AG10803 (cell line): ENCODE measurements at regions not wholly inside any gene's neighbourhood (a gene's known extent, or its start where the extent isn't known, plus 50 kb on each side); places are given as distances from the start of the nearest gene placed in this dataset.

Experiments used
- DNase-seq: peaks from one replicate; pipeline ENCODE4 v3.0.0; 2010; ENCODE audit warnings: low read depth
- H3K4me3 ChIP-seq: 2 replicates; pipeline ENCODE4 v1.5.1; 2011; ENCODE audit warnings: mild to moderate bottlenecking, low read length, control low read depth
- CTCF ChIP-seq: conservative IDR thresholded peaks from 2 replicates; pipeline ENCODE4 v1.5.1; 2011; ENCODE audit warnings: mild to moderate bottlenecking, low read length, control low read depth, inconsistent platforms

- DNase-seq = no peak
- H3K4me3 ChIP-seq = no peak overlapping the region
- no peak for TF ChIP-seq CTCF
Observed at GRCh38 chrX:17913801-17914200, 52.7 kb upstream of the RAI2 start.
